PC-3 (cell line): ENCODE measurements at regions not wholly inside any gene's neighbourhood (a gene's known extent, or its start where the extent isn't known, plus 50 kb on each side); places are given as distances from the start of the nearest gene placed in this dataset.

ENCODE experiments used
- ATAC-seq: fragments of 200-7000 bp; cut with Tn5 transposase; 2 replicates; pipeline ENCODE4 v1.9.1; 2020; ENCODE audit warnings: mild to moderate bottlenecking, moderate library complexity
- BruUV-seq: library from RNA; stranded (reverse); fragments of 400-500 nt; replicated peaks from 2 replicates; lab custom pipeline; 2021; lab: Mats Ljungman, UMichigan
- CTCF ChIA-PET: fragments of 300-600 bp; sonication (Branson Sonifier 250); formaldehyde crosslinking; loops from one replicate; lab custom pipeline; 2022; ENCODE audit warnings: antibody characterized with exemption; lab: Charles Lee
- POLR2A ChIA-PET: fragments of 300-600 bp; sonication (Branson Sonifier 250); formaldehyde crosslinking; loops from one replicate; lab custom pipeline; 2022; ENCODE audit warnings: antibody characterized with exemption; ENCODE audit not compliant: unreplicated experiment; lab: Charles Lee
- DNase-seq: peaks from one replicate; pipeline ENCODE4 v3.0.0-alpha.2; 2015
- H2AFZ ChIP-seq: fragments of 300-600 bp; sonication (generic); 2 replicates; pipeline ENCODE4 v1.6.0; 2016; ENCODE audit warnings: antibody characterized with exemption, low read length
- H3F3A ChIP-seq: fragments of 300-600 bp; sonication (generic); one replicate; pipeline ENCODE4 v1.6.0; 2017; ENCODE audit warnings: antibody characterized with exemption, low read length, control low read depth, mild to moderate bottlenecking; ENCODE audit not compliant: unreplicated experiment
- H3K27ac ChIP-seq: fragments of 300-600 bp; sonication (generic); 2 replicates; pipeline ENCODE4 v1.5.1; 2016; ENCODE audit warnings: mild to moderate bottlenecking, low read length
- H3K27me3 ChIP-seq: fragments of 300-600 bp; sonication (generic); 2 replicates; pipeline ENCODE4 v1.6.1; 2016; ENCODE audit warnings: low read length, mixed read lengths
- H3K36me3 ChIP-seq: fragments of 300-600 bp; sonication (generic); 2 replicates; pipeline ENCODE4 v1.6.1; 2016; ENCODE audit warnings: low read depth, mixed run types, low read length, mixed read lengths
- H3K4me1 ChIP-seq: fragments of 300-600 bp; sonication (generic); 2 replicates; pipeline ENCODE4 v1.5.1; 2016; ENCODE audit warnings: low read length; ENCODE audit not compliant: insufficient read depth
- H3K4me2 ChIP-seq: fragments of 300-600 bp; sonication (generic); 2 replicates; pipeline ENCODE4 v1.6.0; 2016; ENCODE audit warnings: low read length
- H3K4me3 ChIP-seq: fragments of 300-600 bp; sonication (generic); 2 replicates; pipeline ENCODE4 v1.5.1; 2016; ENCODE audit warnings: mild to moderate bottlenecking, low read length, mixed read lengths
- H3K79me2 ChIP-seq: fragments of 300-600 bp; sonication (generic); 2 replicates; pipeline ENCODE4 v1.6.1; 2017; ENCODE audit warnings: low read length, mixed read lengths
- H3K9ac ChIP-seq: fragments of 300-600 bp; sonication (generic); 2 replicates; pipeline ENCODE4 v1.6.0; 2016; ENCODE audit warnings: mild to moderate bottlenecking, low read length
- H3K9me2 ChIP-seq: fragments of 300-600 bp; sonication (generic); replicated peaks from 2 replicates; pipeline ENCODE4 v1.6.1; 2016; ENCODE audit warnings: mixed run types, low read length, mixed read lengths
- H3K9me3 ChIP-seq: fragments of 300-600 bp; sonication (generic); 2 replicates; pipeline ENCODE4 v1.6.1; 2016; ENCODE audit warnings: low read length, mixed read lengths
- H4K20me1 ChIP-seq: fragments of 300-600 bp; sonication (generic); 2 replicates; pipeline ENCODE4 v1.6.1; 2016; ENCODE audit warnings: low read length, mixed read lengths
- CTCF ChIP-seq: fragments of 300-600 bp; sonication (generic); conservative IDR thresholded peaks from 2 replicates; pipeline ENCODE4 v1.5.1; 2017; ENCODE audit warnings: antibody characterized with exemption, low read depth, mild to moderate bottlenecking, low read length
- EZH2 ChIP-seq: fragments of 300-600 bp; sonication (generic); IDR thresholded peaks from one replicate; pipeline ENCODE4 v1.6.1; 2017; ENCODE audit warnings: antibody characterized with exemption, mild to moderate bottlenecking, low read length; ENCODE audit not compliant: unreplicated experiment
- EZH2phosphoT487 ChIP-seq: fragments of 300-600 bp; sonication (generic); IDR thresholded peaks from 2 replicates; pipeline ENCODE4 v1.6.1; 2018; ENCODE audit warnings: mild to moderate bottlenecking, antibody characterized with exemption, low read length, borderline replicate concordance
- intact Hi-C: fragments of 100-400 bp; cut with micrococcal nuclease; formaldehyde crosslinking; loops from 2 replicates; pipeline ENCODE4 v1.9.0; 2023

GRCh38 chr4:38290914-38291313 is 330.7 kb downstream of the PTTG2 start:
- H3K9me2 ChIP-seq = no peaks in the 10 kb centered on the region
- H3K4me3 ChIP-seq = no peak overlapping the region
- ATAC-seq (no peak), DNase-seq (no peak)
- no peak for TF ChIP-seq CTCF
- no peak for TF ChIP-seq EZH2
- no peak for TF ChIP-seq EZH2phosphoT487
- no TSS peak for BruUV-seq
- no peaks in the 10 kb centered on the region for H3K79me2 ChIP-seq
- no peak overlapping the region for H3K27ac ChIP-seq
- H3K27me3 ChIP-seq = no peaks in the 10 kb centered on the region
- intact Hi-C loops = no loop called here
- no peaks in the 10 kb centered on the region for H3K9me3 ChIP-seq
- H3K9ac ChIP-seq = no peak overlapping the region
- POLR2A ChIA-PET = no interaction called here
- H4K20me1 ChIP-seq = no peaks in the 10 kb centered on the region
- H3F3A ChIP-seq = no peaks in the 10 kb centered on the region
- no peak overlapping the region for H3K4me2 ChIP-seq
- CTCF ChIA-PET = interaction anchor here (0.6 kb wide), 1 partner anchor 575 kb away, joined by 3 read pairs; no protein-coding TSS in a partner anchor
- H2AFZ ChIP-seq = no peak overlapping the region
- H3K4me1 ChIP-seq = peaks cover 8% of the 10 kb centered on the region
- no peaks in the 10 kb centered on the region for H3K36me3 ChIP-seq

- POLR2A ChIA-PET = no interaction called here
- H3K4me3 ChIP-seq = no peak overlapping the region
- no peak overlapping the region for H2AFZ ChIP-seq
- H3F3A ChIP-seq = no peaks in the 10 kb centered on the region
- no TSS peak for BruUV-seq
- no peak for TF ChIP-seq EZH2phosphoT487
- TF ChIP-seq EZH2 = no peak
- TF ChIP-seq CTCF = no peak
- no peak overlapping the region for H3K4me2 ChIP-seq
- CTCF ChIA-PET = no interaction called here
- no peaks in the 10 kb centered on the region for H3K9me2 ChIP-seq
- H3K27me3 ChIP-seq = no peaks in the 10 kb centered on the region
- peaks cover 8% of the 10 kb centered on the region for H3K4me1 ChIP-seq
- ATAC-seq (no peak), DNase-seq (no peak)
- no peaks in the 10 kb centered on the region for H4K20me1 ChIP-seq
- no peaks in the 10 kb centered on the region for H3K36me3 ChIP-seq
- H3K79me2 ChIP-seq = no peaks in the 10 kb centered on the region
- H3K9me3 ChIP-seq = no peaks in the 10 kb centered on the region
- H3K27ac ChIP-seq = no peak overlapping the region
- no peak overlapping the region for H3K9ac ChIP-seq
- intact Hi-C loops = no loop called here
Measured at GRCh38 chr4:38292529-38292928, 332.3 kb downstream of the PTTG2 start.

GRCh38 chr4:38294238-38294637 is 334.0 kb downstream of the PTTG2 start:
- H3K79me2 ChIP-seq = no peaks in the 10 kb centered on the region
- no peak overlapping the region for H3K4me3 ChIP-seq
- ChIA-PET CTCF (no interaction called here), POLR2A (no interaction called here)
- no peaks in the 10 kb centered on the region for H3K36me3 ChIP-seq
- intact Hi-C loops = no loop called here
- no peak overlapping the region for H2AFZ ChIP-seq
- H3K27ac ChIP-seq = no peak overlapping the region
- ATAC-seq = no peak
- TF ChIP-seq CTCF (no peak), EZH2 (no peak), EZH2phosphoT487 (no peak)
- H4K20me1 ChIP-seq = no peaks in the 10 kb centered on the region
- H3K4me2 ChIP-seq = no peak overlapping the region
- peaks cover 8% of the 10 kb centered on the region for H3K4me1 ChIP-seq
- no peaks in the 10 kb centered on the region for H3K27me3 ChIP-seq
- no TSS peak for BruUV-seq
- H3K9me3 ChIP-seq = peaks cover 4% of the 10 kb centered on the region
- DNase-seq = no peak
- no peaks in the 10 kb centered on the region for H3F3A ChIP-seq
- H3K9me2 ChIP-seq = no peaks in the 10 kb centered on the region
- no peak overlapping the region for H3K9ac ChIP-seq
